Left lung (tissue), 4 donors: ENCODE measurements at regions not wholly inside any gene's neighbourhood (a gene's known extent, or its start where the extent isn't known, plus 50 kb on each side); places are given as distances from the start of the nearest gene placed in this dataset.

ENCODE experiments used
- ATAC-seq: fragments of 200-7000 bp; cut with Tn5 transposase; one replicate; pipeline ENCODE4 v1.9.1; 2020; ENCODE audit warnings: moderate library complexity
- DNase-seq, 4 donors: peaks; one replicate each; pipeline ENCODE4 v3.0.0-alpha.2; 2013 to 2020
- H3K27ac ChIP-seq, 2 donors: fragments of 200-600 bp; sonication (generic) in 1 of 2; one replicate each; pipeline versions ENCODE4 v1.5.0 to v1.8.0; 2020 to 2021
- H3K27me3 ChIP-seq, 2 donors: fragments of 200-600 bp; sonication (generic) in 1 of 2; one replicate each; pipeline versions ENCODE4 v1.5.0 to v1.8.0; 2020 to 2021
- H3K36me3 ChIP-seq, 2 donors: fragments of 200-600 bp; sonication (generic) in 1 of 2; one replicate each; pipeline versions ENCODE4 v1.5.0 to v1.8.0; 2020 to 2021
- H3K4me1 ChIP-seq, 2 donors: fragments of 200-600 bp; one replicate each; pipeline ENCODE4 v1.8.0; 2021
- H3K4me3 ChIP-seq, 2 donors: fragments of 200-600 bp; sonication (generic) in 1 of 2; one replicate each; pipeline versions ENCODE4 v1.5.0 to v1.8.0; 2020 to 2021; ENCODE audit warnings: mild to moderate bottlenecking in 1 of 2
- H3K9me3 ChIP-seq, 2 donors: fragments of 200-600 bp; sonication (generic) in 1 of 2; one replicate each; pipeline versions ENCODE4 v1.5.0 to v1.8.0; 2020 to 2021
- CTCF ChIP-seq, 2 donors: fragments of 200-600 bp; sonication (generic) in 1 of 2; IDR thresholded peaks; one replicate each; pipeline versions ENCODE4 v1.5.0 to v1.8.0; 2021; ENCODE audit warnings: antibody characterized with exemption in 2 of 2
- intact Hi-C, 2 donors: fragments of 100-400 bp; cut with DNase I; formaldehyde crosslinking; loops; one replicate each; pipeline versions ENCODE4 v1.11.2 to v1.14.2; 2022
- donor health status: DM: no; HTN: yes; CAD: no.
- donor health status: DM: no; HTN: no; CAD: no.

GRCh38 chr14:82244791-82245190 is 711.1 kb upstream of the SEL1L start:
- no peak overlapping the region for H3K27ac ChIP-seq
- intact Hi-C loops = no loop called here
- ATAC-seq (no peak), DNase-seq (no peak)
- H3K36me3 ChIP-seq = no peaks in the 10 kb centered on the region
- no peaks in the 10 kb centered on the region for H3K9me3 ChIP-seq
- no peaks in the 10 kb centered on the region for H3K27me3 ChIP-seq
- H3K4me3 ChIP-seq = no peak overlapping the region
- H3K4me1 ChIP-seq = no peaks in the 10 kb centered on the region
- no peak for TF ChIP-seq CTCF (IDR thresholded peaks at IDR 0.05)

GRCh38 chr14:82251494-82251893 is 717.8 kb upstream of the SEL1L start:
- ATAC-seq (no peak), DNase-seq (no peak)
- intact Hi-C loops = no loop called here
- no peak for TF ChIP-seq CTCF (IDR thresholded peaks at IDR 0.05)
- Histone ChIP-seq H3K27ac (no peak overlapping the region), H3K9me3 (no peaks in the 10 kb centered on the region), H3K4me1 (no peaks in the 10 kb centered on the region), H3K27me3 (no peaks in the 10 kb centered on the region), H3K4me3 (no peak overlapping the region), H3K36me3 (no peaks in the 10 kb centered on the region)

- no peaks in the 10 kb centered on the region for H3K36me3 ChIP-seq
- no peaks in the 10 kb centered on the region for H3K4me1 ChIP-seq
- H3K27ac ChIP-seq = no peak overlapping the region
- DNase-seq (no peak), ATAC-seq (no peak)
- TF ChIP-seq CTCF (IDR thresholded peaks at IDR 0.05) = no peak
- H3K4me3 ChIP-seq = no peak overlapping the region
- no peaks in the 10 kb centered on the region for H3K27me3 ChIP-seq
- intact Hi-C loops = no loop called here
- H3K9me3 ChIP-seq = no peaks in the 10 kb centered on the region
Observed at GRCh38 chr14:82270286-82270685, 736.6 kb upstream of the SEL1L start.

GRCh38 chr14:82298811-82299210 is 765.2 kb upstream of the SEL1L start:
- Histone ChIP-seq H3K27ac (no peak overlapping the region), H3K27me3 (no peaks in the 10 kb centered on the region), H3K4me3 (no peak overlapping the region), H3K9me3 (no peaks in the 10 kb centered on the region), H3K36me3 (no peaks in the 10 kb centered on the region), H3K4me1 (no peaks in the 10 kb centered on the region)
- intact Hi-C loops = no loop called here
- no peak for ATAC-seq
- no peak for DNase-seq
- no peak for TF ChIP-seq CTCF (IDR thresholded peaks at IDR 0.05)

- no peaks in the 10 kb centered on the region for H3K27me3 ChIP-seq
- no peaks in the 10 kb centered on the region for H3K36me3 ChIP-seq
- ATAC-seq (no peak), DNase-seq (no peak)
- TF ChIP-seq CTCF (IDR thresholded peaks at IDR 0.05) = no peak
- intact Hi-C loops = no loop called here
- no peak overlapping the region for H3K4me3 ChIP-seq
- H3K9me3 ChIP-seq = peaks cover 0 to 17% of the 10 kb centered on the region in 2 donors
- no peaks in the 10 kb centered on the region for H3K4me1 ChIP-seq
- no peak overlapping the region for H3K27ac ChIP-seq
Observed at GRCh38 chr14:82309199-82309598, 775.5 kb upstream of the SEL1L start.
